ENCODE measurements at regions not wholly inside any gene's neighbourhood (a gene's known extent, or its start where the extent isn't known, plus 50 kb on each side); places are given as distances from the start of the nearest gene placed in this dataset.

GRCh38 chr5:98268162-98268860, 505.2 kb upstream of the RGMB start:
- DNase-seq, result no peak
- H3K4me1 ChIP-seq, result no peaks in the 10 kb centered on the region
- no peak overlapping the region for H3K4me3 ChIP-seq
- no peaks in the 10 kb centered on the region for H3K36me3 ChIP-seq
- no peak overlapping the region for H3K27ac ChIP-seq
- no peaks in the 10 kb centered on the region for H3K9me3 ChIP-seq
- ATAC-seq, result peak; percentile 72 to 77
- TF ChIP-seq CTCF (IDR thresholded peaks at IDR 0.05), result no peak
- intact Hi-C loops (cut with DNase I), result no loop called here
- no peaks in the 10 kb centered on the region for H3K27me3 ChIP-seq (ENCODE audit: low read depth)

- no peak overlapping the region for H3K27ac ChIP-seq
- intact Hi-C loops (cut with DNase I), result no loop called here
- H3K9me3 ChIP-seq, result no peaks in the 10 kb centered on the region
- DNase-seq (no peak), ATAC-seq (no peak)
- H3K4me1 ChIP-seq, result no peaks in the 10 kb centered on the region
- no peak for TF ChIP-seq CTCF (IDR thresholded peaks at IDR 0.05)
- no peaks in the 10 kb centered on the region for H3K27me3 ChIP-seq (ENCODE audit: low read depth)
- no peaks in the 10 kb centered on the region for H3K36me3 ChIP-seq
- no peak overlapping the region for H3K4me3 ChIP-seq
Observed at GRCh38 chr5:98275980-98276379, 497.5 kb upstream of the RGMB start.

GRCh38 chr5:98282521-98282920, 490.9 kb upstream of the RGMB start:
- no peak overlapping the region for H3K27ac ChIP-seq
- H3K27me3 ChIP-seq (ENCODE audit: low read depth), result no peaks in the 10 kb centered on the region
- H3K4me3 ChIP-seq, result no peak overlapping the region
- no peak for TF ChIP-seq CTCF (IDR thresholded peaks at IDR 0.05)
- no peaks in the 10 kb centered on the region for H3K36me3 ChIP-seq
- no peaks in the 10 kb centered on the region for H3K9me3 ChIP-seq
- no peak for ATAC-seq
- intact Hi-C loops (cut with DNase I), result no loop called here
- no peak for DNase-seq
- H3K4me1 ChIP-seq, result no peaks in the 10 kb centered on the region

- intact Hi-C loops (cut with DNase I), result no loop called here
- ATAC-seq, result no peak
- no peak overlapping the region for H3K4me3 ChIP-seq
- no peaks in the 10 kb centered on the region for H3K36me3 ChIP-seq
- no peak for DNase-seq
- H3K27me3 ChIP-seq (ENCODE audit: low read depth), result no peaks in the 10 kb centered on the region
- H3K9me3 ChIP-seq, result no peaks in the 10 kb centered on the region
- TF ChIP-seq CTCF (IDR thresholded peaks at IDR 0.05), result no peak
- H3K4me1 ChIP-seq, result no peaks in the 10 kb centered on the region
- H3K27ac ChIP-seq, result no peak overlapping the region
Observed at GRCh38 chr5:98292496-98292895, 481.0 kb upstream of the RGMB start.

GRCh38 chr5:98296426-98296825, 477.0 kb upstream of the RGMB start:
- no peak overlapping the region for H3K4me3 ChIP-seq
- no peaks in the 10 kb centered on the region for H3K4me1 ChIP-seq
- no peak overlapping the region for H3K27ac ChIP-seq
- no peaks in the 10 kb centered on the region for H3K36me3 ChIP-seq
- TF ChIP-seq CTCF (IDR thresholded peaks at IDR 0.05), result no peak
- H3K9me3 ChIP-seq, result no peaks in the 10 kb centered on the region
- no peak for DNase-seq
- intact Hi-C loops (cut with DNase I), result no loop called here
- no peaks in the 10 kb centered on the region for H3K27me3 ChIP-seq (ENCODE audit: low read depth)
- ATAC-seq, result no peak

Measured in lower lobe of right lung (tissue), 2 donors.